GM12892 (cell line): ENCODE measurements at regions not wholly inside any gene's neighbourhood (a gene's known extent, or its start where the extent isn't known, plus 50 kb on each side); places are given as distances from the start of the nearest gene placed in this dataset.

Experiments
- POLR2A ChIP-seq: IDR thresholded peaks from 2 replicates; pipeline ENCODE4 v1.6.1; 2011; ENCODE audit warnings: low read depth, low read length, control low read depth
- TAF1 ChIP-seq: IDR thresholded peaks from 2 replicates; pipeline ENCODE4 v1.6.1; 2011; ENCODE audit warnings: low read depth, mild to moderate bottlenecking, control low read depth, low read length, borderline replicate concordance

- TF ChIP-seq POLR2A (no peak), TAF1 (no peak)
Observed at GRCh38 chr1:101653482-101653946, 343.2 kb downstream of the OLFM3 start.
